Upper lobe of right lung (tissue), 1 donor: ENCODE measurements at regions not wholly inside any gene's neighbourhood (a gene's known extent, or its start where the extent isn't known, plus 50 kb on each side); places are given as distances from the start of the nearest gene placed in this dataset.

Experiments
- ATAC-seq: fragments of 200-7000 bp; cut with Tn5 transposase; one replicate; pipeline ENCODE4 v1.9.1; 2020; ENCODE audit warnings: mild to moderate bottlenecking, moderate library complexity
- DNase-seq: peaks from one replicate; pipeline ENCODE4 v3.0.0-alpha.2; 2020
- H3K27ac ChIP-seq: fragments of 200-600 bp; one replicate; pipeline ENCODE4 v1.8.0; 2022
- H3K27me3 ChIP-seq: fragments of 200-600 bp; one replicate; pipeline ENCODE4 v1.8.0; 2022; ENCODE audit warnings: mild to moderate bottlenecking
- H3K36me3 ChIP-seq: fragments of 200-600 bp; one replicate; pipeline ENCODE4 v1.8.0; 2022
- H3K4me1 ChIP-seq: fragments of 200-600 bp; one replicate; pipeline ENCODE4 v1.8.0; 2022
- H3K4me3 ChIP-seq: fragments of 200-600 bp; one replicate; pipeline ENCODE4 v1.8.0; 2022; ENCODE audit warnings: mild to moderate bottlenecking
- H3K9me3 ChIP-seq: fragments of 200-600 bp; one replicate; pipeline ENCODE4 v1.8.0; 2022
- intact Hi-C: fragments of 100-400 bp; cut with DNase I; formaldehyde crosslinking; loops from one replicate; pipeline ENCODE4 v1.11.0; 2022
- TF ChIP-seq, protein P1 (sequence below): fragments of 200-600 bp; IDR thresholded peaks from one replicate; pipeline ENCODE4 v1.8.0; 2022; ENCODE audit warnings: antibody characterized with exemption
- donor health status: DM: no; HTN: yes; CAD: no; lungs with severe emphysema.

DNA sequence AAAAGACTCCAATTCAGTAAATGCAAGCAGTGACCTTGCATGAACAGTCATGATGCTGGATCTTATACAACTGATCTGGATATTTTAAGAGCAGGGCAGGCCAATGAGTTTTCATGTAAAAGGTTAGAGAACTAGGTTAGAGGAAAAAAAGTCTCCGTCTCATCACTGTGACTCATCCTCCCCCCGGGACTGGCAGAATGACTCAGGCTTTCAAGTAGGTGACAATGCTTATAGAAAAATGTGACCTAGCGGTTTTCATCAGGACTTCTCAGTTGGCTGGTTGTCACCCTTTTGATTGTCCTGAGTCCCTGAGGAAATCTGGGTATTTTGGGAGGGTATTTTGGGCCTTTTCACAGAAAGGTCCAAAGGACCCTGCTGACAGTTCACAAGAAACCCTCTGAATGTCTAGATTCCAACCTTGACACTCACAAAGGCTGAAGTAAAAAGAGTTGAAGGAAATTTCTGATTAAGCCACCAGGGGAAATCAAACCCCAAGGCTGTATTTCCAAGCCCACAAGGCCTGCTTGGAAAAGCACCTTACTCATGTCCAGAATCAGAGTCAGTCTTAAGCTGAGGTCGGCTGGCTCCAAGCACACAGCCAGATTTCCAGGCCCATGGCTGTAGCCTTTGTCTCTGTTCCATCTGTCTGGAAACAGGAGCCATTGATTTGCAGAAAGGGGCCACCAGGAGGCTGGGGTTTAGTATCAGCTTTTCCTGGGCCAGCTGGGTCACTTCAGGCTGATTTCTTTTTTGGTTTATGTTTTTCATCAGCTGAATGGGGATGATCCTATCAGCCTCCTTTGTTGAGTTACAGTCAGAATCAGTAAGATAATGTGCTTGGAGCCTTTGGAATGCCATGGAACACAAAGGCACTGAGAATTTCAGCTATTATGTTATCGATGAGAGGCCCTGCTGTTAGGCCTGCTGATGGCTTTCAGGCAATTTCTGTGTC, 226.4 kb upstream of the HABP2 start:
- no peak for DNase-seq
- no peak overlapping the region for H3K27ac ChIP-seq
- intact Hi-C loops = no loop called here

DNA sequence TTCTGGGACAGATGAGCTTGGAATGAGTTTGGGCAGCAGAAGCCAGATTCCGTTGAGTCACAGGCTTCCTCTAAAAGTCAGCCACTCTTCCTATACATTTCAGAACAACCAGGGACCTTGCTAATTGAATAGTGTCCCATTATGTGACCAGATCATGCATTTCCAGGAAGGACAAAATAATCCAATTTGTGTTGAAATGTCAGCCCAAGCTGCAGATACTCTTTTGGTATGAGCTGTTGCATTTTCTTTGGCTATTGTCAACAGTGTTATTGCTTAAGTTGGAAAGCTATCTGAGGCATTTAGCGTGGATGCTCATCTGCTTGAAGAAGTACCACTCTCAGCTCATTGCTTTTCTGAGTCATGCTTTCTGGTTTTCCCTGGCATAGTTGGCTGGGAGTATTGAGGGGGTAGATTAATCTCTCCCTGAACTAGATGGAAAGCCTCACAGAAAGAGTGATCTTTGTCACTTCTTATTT, 223.7 kb upstream of the HABP2 start:
- Histone ChIP-seq H3K9me3 (no peaks in the 10 kb centered on the region), H3K4me3 (no peak overlapping the region), H3K4me1 (no peaks in the 10 kb centered on the region), H3K27me3 (no peaks in the 10 kb centered on the region), H3K36me3 (no peaks in the 10 kb centered on the region), H3K27ac (no peak overlapping the region)
- ATAC-seq (no peak), DNase-seq (no peak)
- intact Hi-C loops = no loop called here
- TF ChIP-seq, protein P1, sequence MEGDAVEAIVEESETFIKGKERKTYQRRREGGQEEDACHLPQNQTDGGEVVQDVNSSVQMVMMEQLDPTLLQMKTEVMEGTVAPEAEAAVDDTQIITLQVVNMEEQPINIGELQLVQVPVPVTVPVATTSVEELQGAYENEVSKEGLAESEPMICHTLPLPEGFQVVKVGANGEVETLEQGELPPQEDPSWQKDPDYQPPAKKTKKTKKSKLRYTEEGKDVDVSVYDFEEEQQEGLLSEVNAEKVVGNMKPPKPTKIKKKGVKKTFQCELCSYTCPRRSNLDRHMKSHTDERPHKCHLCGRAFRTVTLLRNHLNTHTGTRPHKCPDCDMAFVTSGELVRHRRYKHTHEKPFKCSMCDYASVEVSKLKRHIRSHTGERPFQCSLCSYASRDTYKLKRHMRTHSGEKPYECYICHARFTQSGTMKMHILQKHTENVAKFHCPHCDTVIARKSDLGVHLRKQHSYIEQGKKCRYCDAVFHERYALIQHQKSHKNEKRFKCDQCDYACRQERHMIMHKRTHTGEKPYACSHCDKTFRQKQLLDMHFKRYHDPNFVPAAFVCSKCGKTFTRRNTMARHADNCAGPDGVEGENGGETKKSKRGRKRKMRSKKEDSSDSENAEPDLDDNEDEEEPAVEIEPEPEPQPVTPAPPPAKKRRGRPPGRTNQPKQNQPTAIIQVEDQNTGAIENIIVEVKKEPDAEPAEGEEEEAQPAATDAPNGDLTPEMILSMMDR = no peak

More for the DNA sequence above, 226.4 kb upstream of the HABP2 start:
- H3K36me3 ChIP-seq = no peaks in the 10 kb centered on the region
- ATAC-seq = peak; percentile 72
- TF ChIP-seq, protein P1 = no peak
- H3K9me3 ChIP-seq = no peaks in the 10 kb centered on the region
- H3K4me1 ChIP-seq = no peaks in the 10 kb centered on the region
- no peak overlapping the region for H3K4me3 ChIP-seq
- H3K27me3 ChIP-seq = no peaks in the 10 kb centered on the region

DNA sequence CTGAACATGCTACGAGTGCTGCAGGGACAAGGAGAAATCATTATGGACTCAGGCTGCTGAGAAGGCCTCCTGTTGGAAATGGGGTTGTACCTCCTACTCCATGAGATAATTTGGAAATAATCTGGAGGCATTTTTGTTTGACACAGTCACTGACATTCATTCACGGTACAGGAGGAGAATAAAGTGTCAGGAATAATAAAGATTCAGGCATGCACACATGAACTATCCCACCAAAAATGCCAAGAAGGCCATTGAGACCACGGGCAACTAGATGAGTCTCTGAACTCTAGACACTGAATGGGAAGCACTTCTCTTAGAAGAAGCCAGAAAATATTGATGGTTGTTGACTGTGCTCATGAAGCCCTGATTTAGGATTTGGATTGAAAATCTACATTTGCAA, 220.9 kb upstream of the HABP2 start:
- Histone ChIP-seq H3K4me1 (no peaks in the 10 kb centered on the region), H3K27me3 (no peaks in the 10 kb centered on the region), H3K4me3 (no peak overlapping the region), H3K27ac (no peak overlapping the region), H3K36me3 (no peaks in the 10 kb centered on the region), H3K9me3 (no peaks in the 10 kb centered on the region)
- DNase-seq = no peak
- intact Hi-C loops = no loop called here
- TF ChIP-seq, protein P1 = no peak
- no peak for ATAC-seq

DNA sequence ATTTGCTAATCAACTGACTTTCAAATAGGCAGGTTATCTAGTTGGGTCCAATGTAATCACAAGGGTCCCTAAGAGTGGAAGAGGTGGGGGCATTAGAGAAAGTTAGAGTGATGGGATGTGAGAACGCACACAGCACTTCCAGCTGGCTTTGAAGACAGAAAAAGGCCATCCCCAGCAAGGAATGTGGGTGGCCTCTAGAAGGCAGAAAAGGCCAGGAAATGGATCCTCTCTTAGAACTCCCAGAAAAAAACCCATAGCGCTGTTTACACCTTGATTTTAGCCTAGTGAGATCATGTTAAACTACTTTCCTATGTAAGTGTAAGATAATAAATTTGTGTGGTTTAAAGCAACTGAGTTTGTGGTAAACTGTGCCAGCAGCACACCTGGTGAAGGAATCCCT, 219.5 kb upstream of the HABP2 start:
- intact Hi-C loops = no loop called here
- Histone ChIP-seq H3K36me3 (no peaks in the 10 kb centered on the region), H3K4me1 (no peaks in the 10 kb centered on the region), H3K27ac (no peak overlapping the region), H3K27me3 (no peaks in the 10 kb centered on the region), H3K9me3 (no peaks in the 10 kb centered on the region), H3K4me3 (no peak overlapping the region)
- no peak for DNase-seq
- no peak for ATAC-seq
- TF ChIP-seq, protein P1 = no peak

DNA sequence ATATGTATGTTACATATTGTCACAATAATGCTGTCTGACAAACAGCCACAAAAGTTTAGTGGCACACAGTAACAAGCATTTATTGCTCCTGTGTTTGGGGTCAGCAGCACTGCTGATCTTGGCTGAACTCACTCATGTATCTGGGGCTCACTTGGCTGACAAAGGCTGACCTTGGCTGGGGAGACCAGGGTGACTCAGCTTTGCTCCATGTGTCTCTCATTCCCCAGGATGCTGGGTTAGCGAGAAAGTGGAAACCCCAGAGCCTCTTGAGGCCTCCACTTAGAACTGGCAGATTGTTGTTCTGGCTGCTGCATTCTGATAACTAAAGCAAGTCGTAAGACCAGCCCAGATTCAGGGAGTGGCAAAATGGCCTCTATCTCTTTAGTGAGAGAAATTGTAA, 217.3 kb upstream of the HABP2 start:
- TF ChIP-seq, protein P1 = no peak
- no peak overlapping the region for H3K27ac ChIP-seq
- H3K4me1 ChIP-seq = no peaks in the 10 kb centered on the region
- H3K27me3 ChIP-seq = no peaks in the 10 kb centered on the region
- H3K36me3 ChIP-seq = no peaks in the 10 kb centered on the region
- intact Hi-C loops = no loop called here
- ATAC-seq (no peak), DNase-seq (no peak)
- no peaks in the 10 kb centered on the region for H3K9me3 ChIP-seq
- H3K4me3 ChIP-seq = no peak overlapping the region
